ENCODE measurements at regions not wholly inside any gene's neighbourhood (a gene's known extent, or its start where the extent isn't known, plus 50 kb on each side); places are given as distances from the start of the nearest gene placed in this dataset.

GRCh38 chr14:98957211-98958047, 314.6 kb downstream of the BCL11B start:
- no peak for DNase-seq

GRCh38 chr14:98958048-98958631, 313.9 kb downstream of the BCL11B start:
- no peak for DNase-seq

- no peak for DNase-seq
These were observed 313.4 kb downstream of the BCL11B start for GRCh38 chr14:98958632-98959031.

GRCh38 chr14:98959410-98959809, 312.6 kb downstream of the BCL11B start:
- no peak for DNase-seq

- no peak for DNase-seq
These were observed 311.9 kb downstream of the BCL11B start for GRCh38 chr14:98959958-98960616.

- no peak for DNase-seq
These were observed 311.4 kb downstream of the BCL11B start for GRCh38 chr14:98960617-98961013.

GRCh38 chr14:98961191-98961590, 310.8 kb downstream of the BCL11B start:
- no peak for DNase-seq

- no peak for DNase-seq
These were observed 309.9 kb downstream of the BCL11B start for GRCh38 chr14:98962118-98962517.

- no peak for DNase-seq
These were observed 308.4 kb downstream of the BCL11B start for GRCh38 chr14:98963610-98964009.

- no peak for DNase-seq
These were observed 307.8 kb downstream of the BCL11B start for GRCh38 chr14:98964171-98964570.

- no peak for DNase-seq
These were observed 306.9 kb downstream of the BCL11B start for GRCh38 chr14:98965076-98965475.

GRCh38 chr14:98966016-98966415, 306.0 kb downstream of the BCL11B start:
- no peak for DNase-seq

- DNase-seq: no peak
These were observed 305.4 kb downstream of the BCL11B start for GRCh38 chr14:98966475-98967162.

GRCh38 chr14:98974113-98974512, 297.9 kb downstream of the BCL11B start:
- no peak for DNase-seq

- DNase-seq: no peak
These were observed 295.7 kb downstream of the BCL11B start for GRCh38 chr14:98976271-98976670.

- no peak for DNase-seq
These were observed 294.5 kb downstream of the BCL11B start for GRCh38 chr14:98977451-98977850.

GRCh38 chr14:98982986-98983385, 289.0 kb downstream of the BCL11B start:
- DNase-seq: no peak

- DNase-seq: no peak
These were observed 287.8 kb downstream of the BCL11B start for GRCh38 chr14:98984027-98984718.

- DNase-seq: peak; percentile 46 to 89 (median 56)
These were observed 287.3 kb downstream of the BCL11B start for GRCh38 chr14:98984719-98985041.

- DNase-seq: no peak
These were observed 278.2 kb downstream of the BCL11B start for GRCh38 chr14:98993818-98994217.

- DNase-seq: peak in 1 of 5 donors; percentile 66
These were observed 277.4 kb downstream of the BCL11B start for GRCh38 chr14:98994561-98994960.

- DNase-seq: no peak
These were observed 274.3 kb downstream of the BCL11B start for GRCh38 chr14:98997526-98998205.
